HG03064 (cell line): ENCODE measurements at regions not wholly inside any gene's neighbourhood (a gene's known extent, or its start where the extent isn't known, plus 50 kb on each side); places are given as distances from the start of the nearest gene placed in this dataset.

ENCODE experiments used
- ATAC-seq: cut with Tn5 transposase; IDR thresholded peaks from one replicate; pipeline ENCODE4 v1.9.1; 2021; ENCODE audit warnings: low read depth; ENCODE audit not compliant: unreplicated experiment

DNA sequence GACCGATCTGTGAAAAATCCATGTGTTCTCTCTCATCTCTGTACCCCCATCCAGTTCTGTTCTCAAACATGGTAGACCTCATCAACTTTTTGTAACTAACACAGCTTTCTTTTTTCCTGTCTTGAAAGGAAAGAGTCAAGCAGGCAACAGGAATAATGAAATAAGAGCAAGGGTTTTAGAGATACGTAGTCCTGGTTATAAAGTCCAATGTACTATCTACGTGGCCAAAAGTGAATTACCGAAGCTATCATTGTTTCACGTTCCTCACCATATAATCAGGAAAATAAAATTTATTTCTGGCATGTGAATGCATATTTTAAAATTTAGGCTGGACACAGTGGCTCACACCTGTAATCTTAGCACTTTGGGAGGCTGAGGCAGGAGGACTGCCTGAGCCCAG lies 472.2 kb upstream of the ANO3 start:
- ATAC-seq: no peak

- ATAC-seq: no peak
Measured at GRCh38 chr11:25860677-25861450, 471.1 kb upstream of the ANO3 start.

- no peak for ATAC-seq
Measured at GRCh38 chr11:25862159-25862558, 469.8 kb upstream of the ANO3 start.

- ATAC-seq: no peak
Measured at GRCh38 chr11:25863986-25864385, 467.9 kb upstream of the ANO3 start.

DNA sequence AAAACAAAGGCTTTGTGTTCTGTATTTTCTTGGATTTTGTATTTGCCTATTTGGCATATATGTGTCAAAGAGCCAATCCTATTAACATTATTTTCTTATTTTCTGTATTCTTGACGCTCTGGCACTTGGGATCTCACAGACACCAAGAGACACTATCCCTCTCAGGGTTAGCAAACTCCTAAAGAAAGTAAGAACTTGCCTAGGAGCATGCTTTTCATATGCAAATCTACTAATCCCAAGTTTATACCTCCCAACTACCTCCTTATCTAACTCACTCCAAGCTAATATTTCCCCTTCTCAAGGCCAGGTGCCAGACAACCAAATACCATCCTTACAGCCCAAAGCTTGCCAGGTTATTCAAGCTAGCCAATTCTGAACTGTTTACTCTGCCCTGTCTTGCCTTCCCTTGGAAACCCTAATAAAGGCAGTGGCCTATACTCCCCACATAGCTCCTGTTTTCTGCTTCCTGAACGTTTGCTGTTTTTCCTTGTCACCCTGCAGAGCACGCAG lies 455.4 kb upstream of the ANO3 start:
- ATAC-seq: no peak

- no peak for ATAC-seq
Measured at GRCh38 chr11:25886036-25886435, 445.9 kb upstream of the ANO3 start.

DNA sequence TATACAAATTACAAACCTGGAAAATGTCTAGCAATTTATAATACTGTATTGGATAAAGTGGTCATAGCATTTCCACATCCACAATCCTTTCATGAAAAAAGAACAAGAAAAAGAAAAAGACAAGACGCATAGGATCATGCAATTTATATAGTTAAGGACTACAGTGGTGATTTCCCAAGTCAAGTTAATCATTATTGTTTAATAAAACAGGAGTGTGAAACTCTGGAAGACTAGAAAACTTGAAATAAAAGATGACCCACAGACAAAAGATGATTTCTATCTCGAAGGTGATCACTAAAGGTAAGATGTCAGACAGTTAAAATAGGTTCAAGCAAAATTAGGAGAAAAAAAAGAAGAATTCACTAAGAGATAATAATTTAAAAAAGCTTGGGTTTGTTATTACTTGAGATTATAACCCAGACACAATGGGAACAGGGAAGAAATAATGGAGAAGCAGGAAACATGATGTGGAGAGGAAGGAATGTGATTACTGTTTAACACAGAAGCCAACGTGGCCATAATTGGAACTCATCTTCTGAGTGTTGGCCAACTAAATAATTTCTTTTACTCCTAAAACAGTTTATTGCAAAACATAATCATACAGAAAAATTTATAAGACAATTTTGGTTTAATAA lies 441.2 kb upstream of the ANO3 start:
- ATAC-seq: no peak

DNA sequence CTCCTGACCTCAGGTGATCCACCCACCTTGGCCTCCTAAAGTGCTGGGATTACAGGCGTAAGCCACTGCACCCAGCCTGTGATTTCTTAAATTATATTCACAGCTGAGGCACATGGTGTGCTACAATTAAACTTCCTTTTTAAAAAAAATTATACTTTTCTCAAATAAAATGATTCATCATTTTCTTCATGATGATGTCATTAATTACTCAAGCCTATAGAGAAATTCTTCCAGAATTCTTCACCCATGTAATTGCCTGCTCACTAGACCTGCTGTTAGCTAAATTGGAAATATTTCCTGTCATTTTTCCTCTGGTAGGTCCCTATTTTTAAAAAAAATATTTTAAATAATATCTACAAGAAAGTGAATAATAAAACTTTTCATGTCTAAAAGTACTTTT lies 440.0 kb upstream of the ANO3 start:
- no peak for ATAC-seq

- no peak for ATAC-seq
Measured at GRCh38 chr11:25899617-25900160, 432.2 kb upstream of the ANO3 start.

DNA sequence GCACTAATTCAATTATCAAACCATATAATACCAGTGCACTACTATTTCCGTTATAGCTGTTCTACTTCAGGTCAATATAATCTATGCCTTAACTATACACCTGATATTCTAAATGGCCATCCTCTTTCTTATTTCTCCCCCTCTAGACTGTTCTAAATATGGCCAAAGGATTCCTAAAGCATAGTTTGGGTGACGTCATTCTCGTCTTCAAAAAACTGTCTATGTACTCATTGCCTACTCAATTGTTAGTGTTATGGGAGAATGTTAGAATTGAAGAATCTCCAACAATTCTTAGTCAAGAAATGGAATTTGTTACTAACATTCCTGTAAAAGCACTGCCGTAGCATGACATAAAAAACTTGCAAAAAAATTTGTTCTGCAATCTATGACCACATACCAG lies 431.1 kb upstream of the ANO3 start:
- no peak for ATAC-seq

DNA sequence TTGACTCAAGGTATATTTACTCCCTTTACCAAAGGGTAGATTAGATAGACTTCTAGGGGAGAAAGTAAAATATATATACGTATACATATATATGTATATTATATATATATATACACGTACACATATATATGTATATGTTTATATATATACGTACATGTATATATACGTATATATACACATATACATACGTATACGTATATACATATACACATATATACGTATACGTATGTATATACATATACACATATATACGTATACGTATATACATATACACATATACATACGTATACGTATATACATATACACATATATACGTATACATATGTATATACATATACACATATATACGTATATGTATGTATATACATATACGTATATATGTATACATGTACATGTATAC lies 430.5 kb upstream of the ANO3 start:
- ATAC-seq: no peak

- no peak for ATAC-seq
Measured at GRCh38 chr11:25902476-25902875, 429.5 kb upstream of the ANO3 start.

GRCh38 chr11:25908726-25909125 lies 423.2 kb upstream of the ANO3 start:
- ATAC-seq: no peak

DNA sequence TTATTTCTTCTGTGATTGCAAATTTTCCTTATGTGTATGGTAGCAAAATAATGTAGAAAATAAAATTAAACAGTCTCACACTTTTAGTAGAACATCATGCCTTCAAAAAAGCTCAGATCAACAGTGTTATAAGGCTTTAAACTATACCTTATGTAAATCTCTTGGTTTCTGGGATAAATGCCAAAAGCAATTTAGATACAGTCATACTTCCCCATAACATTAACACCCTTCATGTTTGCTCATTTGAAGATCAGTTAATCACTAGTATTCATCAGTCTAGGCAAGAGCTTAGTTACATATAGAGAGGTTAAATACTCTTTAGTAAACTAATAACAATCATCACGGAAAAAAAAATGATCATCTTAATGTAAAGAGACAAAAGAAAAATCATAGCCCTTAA lies 421.8 kb upstream of the ANO3 start:
- ATAC-seq: no peak

GRCh38 chr11:25920356-25920755 lies 411.6 kb upstream of the ANO3 start:
- no peak for ATAC-seq

DNA sequence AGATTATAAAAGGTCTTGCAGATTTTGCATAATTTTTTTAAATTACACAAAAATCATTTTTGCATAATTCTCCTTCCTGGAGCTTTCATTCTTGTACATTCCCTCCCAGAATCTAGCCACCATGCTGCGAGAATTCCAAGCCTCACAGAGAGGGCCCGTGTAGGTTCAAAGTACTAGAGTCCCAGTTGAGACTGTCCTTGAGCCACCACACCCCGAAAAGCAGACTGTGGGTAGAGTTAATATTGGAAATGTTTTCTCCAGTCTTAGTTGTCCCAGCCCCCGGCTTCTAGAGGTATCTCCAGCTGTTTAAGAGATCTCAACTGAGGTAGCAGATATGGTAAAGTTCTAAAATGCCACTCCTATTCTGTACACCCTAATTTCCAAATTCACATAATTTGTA lies 407.3 kb upstream of the ANO3 start:
- no peak for ATAC-seq

- no peak for ATAC-seq
Measured at GRCh38 chr11:25925359-25925758, 406.6 kb upstream of the ANO3 start.

GRCh38 chr11:25927411-25927953 lies 404.4 kb upstream of the ANO3 start:
- ATAC-seq: no peak

DNA sequence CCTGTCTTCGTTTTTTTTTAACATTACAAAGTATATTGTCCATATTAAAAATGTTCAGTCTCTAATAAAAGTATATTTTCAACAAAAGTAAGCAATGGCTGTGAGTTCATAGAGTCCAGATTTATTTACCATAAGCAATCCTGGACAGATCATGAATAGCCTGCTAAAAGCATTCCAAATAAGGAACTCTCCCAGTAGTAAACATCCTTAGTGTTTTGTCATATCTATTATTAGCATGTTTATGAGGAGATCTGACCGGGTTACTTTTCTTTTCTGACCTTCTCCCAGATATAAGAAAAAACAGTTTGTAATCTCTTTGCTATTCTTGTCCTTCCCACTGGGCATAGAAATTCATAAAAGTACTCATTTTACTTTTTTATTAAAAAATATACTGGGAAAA lies 403.9 kb upstream of the ANO3 start:
- no peak for ATAC-seq

GRCh38 chr11:25938952-25939351 lies 393.0 kb upstream of the ANO3 start:
- ATAC-seq: no peak

DNA sequence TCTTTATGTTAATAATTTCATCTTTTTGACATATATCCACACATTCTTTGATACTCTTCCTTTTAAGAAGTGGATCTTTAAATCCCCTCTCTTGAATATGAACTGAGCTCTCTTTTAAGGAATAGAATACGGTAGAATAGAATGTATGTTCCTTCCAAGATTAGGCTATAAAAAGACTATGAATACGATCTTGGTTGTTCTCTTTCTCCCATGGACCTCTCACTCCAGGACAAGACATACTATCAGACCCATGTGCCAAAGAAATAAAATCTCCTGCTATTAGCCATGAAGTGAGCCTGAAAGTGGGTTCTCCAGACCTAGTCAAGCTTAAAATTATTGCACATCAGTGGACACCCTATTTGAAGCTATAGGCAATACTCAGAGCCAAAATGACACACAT lies 392.2 kb upstream of the ANO3 start:
- no peak for ATAC-seq

DNA sequence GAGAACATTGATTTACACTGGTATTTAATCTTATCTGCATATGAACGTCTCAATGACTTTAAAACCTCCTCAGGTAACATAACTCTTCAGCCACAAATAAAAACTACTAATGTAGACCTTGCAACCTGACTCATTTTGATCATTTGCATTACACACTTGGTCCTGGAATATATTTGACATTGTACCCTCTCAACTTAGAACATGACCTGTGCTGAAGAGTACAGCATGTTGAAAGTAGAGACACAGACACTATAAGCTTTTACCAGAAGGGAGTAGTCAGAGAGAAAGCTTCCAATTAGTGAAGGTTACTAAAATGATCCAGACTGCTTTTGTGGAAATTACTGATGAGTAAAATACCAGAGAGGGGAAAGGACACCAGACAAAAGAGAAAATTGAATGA lies 390.6 kb upstream of the ANO3 start:
- no peak for ATAC-seq
